Liver (tissue), 7 donors: ENCODE measurements at regions not wholly inside any gene's neighbourhood (a gene's known extent, or its start where the extent isn't known, plus 50 kb on each side); places are given as distances from the start of the nearest gene placed in this dataset.

Experiments used
- DNase-seq: peaks from one replicate; pipeline ENCODE4 v3.0.0-alpha.2; 2017; ENCODE audit warnings: low spot score
- H3K27ac ChIP-seq, 2 donors: one replicate each; pipeline ENCODE4 v1.7.0; 2013; ENCODE audit warnings: inconsistent platforms in 2 of 2, low read length in 2 of 2, control low read depth in 1 of 2, low read depth in 1 of 2, mild to moderate bottlenecking in 1 of 2
- H3K27me3 ChIP-seq, 4 donors: one replicate each; pipeline versions ENCODE4 v1.6.1 to v1.7.0; 2013; ENCODE audit warnings: low read length in 3 of 4, inconsistent platforms in 1 of 4, mild to moderate bottlenecking in 1 of 4, moderate library complexity in 1 of 4; ENCODE audit not compliant: control insufficient read depth in 4 of 4, insufficient read depth in 4 of 4
- H3K36me3 ChIP-seq, 4 donors: one replicate each; pipeline versions ENCODE4 v1.6.1 to v1.7.0; 2013; ENCODE audit warnings: low read length in 3 of 4, mild to moderate bottlenecking in 3 of 4, low read depth in 1 of 4, moderate library complexity in 1 of 4; ENCODE audit not compliant: control insufficient read depth in 4 of 4, insufficient read depth in 3 of 4
- H3K4me1 ChIP-seq, 4 donors: one replicate each; pipeline versions ENCODE4 v1.6.1 to v1.7.0; 2013; ENCODE audit warnings: low read length in 3 of 4, mild to moderate bottlenecking in 3 of 4, moderate library complexity in 1 of 4; ENCODE audit not compliant: control insufficient read depth in 4 of 4, insufficient read depth in 4 of 4
- H3K4me3 ChIP-seq, 3 donors: one replicate each; pipeline versions ENCODE4 v1.6.1 to v1.7.0; 2013; ENCODE audit warnings: low read length in 3 of 3, control low read depth in 1 of 3, low read depth in 1 of 3, mild to moderate bottlenecking in 1 of 3
- H3K9ac ChIP-seq, 2 donors: one replicate each; pipeline ENCODE4 v1.7.0; 2013; ENCODE audit warnings: low read length in 2 of 2, mild to moderate bottlenecking in 2 of 2, moderate library complexity in 2 of 2, control low read depth in 1 of 2, low read depth in 1 of 2
- H3K9me3 ChIP-seq, 4 donors: one replicate each; pipeline versions ENCODE4 v1.6.1 to v1.7.0; 2013; ENCODE audit warnings: low read length in 3 of 4; ENCODE audit not compliant: control insufficient read depth in 4 of 4
- ATF3 ChIP-seq: IDR thresholded peaks from 2 replicates; pipeline ENCODE4 v1.6.1; 2016; ENCODE audit warnings: antibody characterized with exemption
- FOXA1 ChIP-seq: IDR thresholded peaks from 2 replicates; pipeline ENCODE4 v1.6.1; 2016; ENCODE audit warnings: antibody characterized with exemption
- GABPA ChIP-seq, 2 donors: IDR thresholded peaks in 1 of 2; conservative IDR thresholded peaks in 1 of 2; 2 replicates each; pipeline ENCODE4 v1.6.1; 2016; ENCODE audit warnings: antibody characterized with exemption in 2 of 2, mild to moderate bottlenecking in 1 of 2, moderate library complexity in 1 of 2
- HNF4A ChIP-seq, 2 donors: conservative IDR thresholded peaks; 2 replicates each; pipeline ENCODE4 v1.6.1; 2016; ENCODE audit warnings: antibody characterized with exemption in 2 of 2, mild to moderate bottlenecking in 2 of 2
- HNF4G ChIP-seq: IDR thresholded peaks from 2 replicates; pipeline ENCODE4 v1.6.1; 2016; ENCODE audit warnings: antibody characterized with exemption
- JUND ChIP-seq, 2 donors: IDR thresholded peaks; 2 replicates each; pipeline ENCODE4 v1.6.1; 2016; ENCODE audit warnings: antibody characterized with exemption in 2 of 2
- MAX ChIP-seq: IDR thresholded peaks from 2 replicates; pipeline ENCODE4 v1.6.1; 2016; ENCODE audit warnings: antibody characterized with exemption
- NR2F2 ChIP-seq: IDR thresholded peaks from 2 replicates; pipeline ENCODE4 v1.6.1; 2016; ENCODE audit warnings: antibody characterized with exemption
- RAD21 ChIP-seq, 2 donors: IDR thresholded peaks; 2 replicates each; pipeline ENCODE4 v1.6.1; 2016; ENCODE audit warnings: antibody characterized with exemption in 2 of 2, mild to moderate bottlenecking in 2 of 2
- RXRA ChIP-seq, 2 donors: IDR thresholded peaks; 2 replicates each; pipeline ENCODE4 v1.6.1; 2017 to 2018; ENCODE audit warnings: antibody characterized with exemption in 2 of 2, mild to moderate bottlenecking in 1 of 2
- SP1 ChIP-seq: IDR thresholded peaks from 2 replicates; pipeline ENCODE4 v1.6.1; 2018; ENCODE audit warnings: antibody characterized with exemption, mild to moderate bottlenecking
- TAF1 ChIP-seq: conservative IDR thresholded peaks from 2 replicates; pipeline ENCODE4 v1.6.1; 2016; ENCODE audit warnings: antibody characterized with exemption, mild to moderate bottlenecking
- YY1 ChIP-seq: IDR thresholded peaks from 2 replicates; pipeline ENCODE4 v1.6.1; 2016; ENCODE audit warnings: antibody characterized with exemption, mild to moderate bottlenecking
- WGBS: extraction: QIAGEN DNeasy Blood & Tissue Kit; methylation state at CpG from one replicate; pipeline ENCODE4 v1.1.7; 2013; 5-methylcytosine and 5-hydroxymethylcytosine counted together
- TF ChIP-seq, protein P1 (sequence below): IDR thresholded peaks from 2 replicates; pipeline ENCODE4 v1.6.1; 2016; ENCODE audit warnings: antibody characterized with exemption
- TF ChIP-seq, protein P2 (sequence below): IDR thresholded peaks from 2 replicates; pipeline ENCODE4 v1.6.1; 2016; ENCODE audit warnings: antibody characterized with exemption, mild to moderate bottlenecking
- donor health status: healthy.
- donor health status: healthy.
- donor health status: healthy.
- donor health status: healthy.

GRCh38 chr22:45102896-45103420 is 60.8 kb upstream of the NUP50 start (continued):
- TF ChIP-seq, protein P1, sequence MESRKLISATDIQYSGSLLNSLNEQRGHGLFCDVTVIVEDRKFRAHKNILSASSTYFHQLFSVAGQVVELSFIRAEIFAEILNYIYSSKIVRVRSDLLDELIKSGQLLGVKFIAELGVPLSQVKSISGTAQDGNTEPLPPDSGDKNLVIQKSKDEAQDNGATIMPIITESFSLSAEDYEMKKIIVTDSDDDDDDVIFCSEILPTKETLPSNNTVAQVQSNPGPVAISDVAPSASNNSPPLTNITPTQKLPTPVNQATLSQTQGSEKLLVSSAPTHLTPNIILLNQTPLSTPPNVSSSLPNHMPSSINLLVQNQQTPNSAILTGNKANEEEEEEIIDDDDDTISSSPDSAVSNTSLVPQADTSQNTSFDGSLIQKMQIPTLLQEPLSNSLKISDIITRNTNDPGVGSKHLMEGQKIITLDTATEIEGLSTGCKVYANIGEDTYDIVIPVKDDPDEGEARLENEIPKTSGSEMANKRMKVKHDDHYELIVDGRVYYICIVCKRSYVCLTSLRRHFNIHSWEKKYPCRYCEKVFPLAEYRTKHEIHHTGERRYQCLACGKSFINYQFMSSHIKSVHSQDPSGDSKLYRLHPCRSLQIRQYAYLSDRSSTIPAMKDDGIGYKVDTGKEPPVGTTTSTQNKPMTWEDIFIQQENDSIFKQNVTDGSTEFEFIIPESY = no peak
- TF ChIP-seq YY1 (no peak), TAF1 (no peak), HNF4A (conservative IDR thresholded peaks at IDR 0.05) (no peak)

GRCh38 chr22:45103756-45104155 is 60.0 kb upstream of the NUP50 start:
- DNase-seq = no peak
- Histone ChIP-seq H3K9me3 (no peaks in the 10 kb centered on the region), H3K36me3 (no peaks in the 10 kb centered on the region), H3K27ac (no peak overlapping the region), H3K4me3 (no peak overlapping the region), H3K4me1 (no peaks in the 10 kb centered on the region), H3K9ac (no peak overlapping the region), H3K27me3 (no peaks in the 10 kb centered on the region)
- TF ChIP-seq FOXA1 (no peak), JUND (IDR thresholded peaks at IDR 0.05) (no peak), ATF3 (no peak), NR2F2 (no peak), RXRA (IDR thresholded peaks at IDR 0.05) (no peak), YY1 (no peak), HNF4G (no peak), GABPA (IDR thresholded peaks at IDR 0.05 in 1 of 2, conservative IDR thresholded peaks at IDR 0.05 in 1 of 2) (no peak), SP1 (no peak), RAD21 (IDR thresholded peaks at IDR 0.05) (no peak), TAF1 (no peak)
- TF ChIP-seq, protein P1 = no peak
- TF ChIP-seq, protein P2, sequence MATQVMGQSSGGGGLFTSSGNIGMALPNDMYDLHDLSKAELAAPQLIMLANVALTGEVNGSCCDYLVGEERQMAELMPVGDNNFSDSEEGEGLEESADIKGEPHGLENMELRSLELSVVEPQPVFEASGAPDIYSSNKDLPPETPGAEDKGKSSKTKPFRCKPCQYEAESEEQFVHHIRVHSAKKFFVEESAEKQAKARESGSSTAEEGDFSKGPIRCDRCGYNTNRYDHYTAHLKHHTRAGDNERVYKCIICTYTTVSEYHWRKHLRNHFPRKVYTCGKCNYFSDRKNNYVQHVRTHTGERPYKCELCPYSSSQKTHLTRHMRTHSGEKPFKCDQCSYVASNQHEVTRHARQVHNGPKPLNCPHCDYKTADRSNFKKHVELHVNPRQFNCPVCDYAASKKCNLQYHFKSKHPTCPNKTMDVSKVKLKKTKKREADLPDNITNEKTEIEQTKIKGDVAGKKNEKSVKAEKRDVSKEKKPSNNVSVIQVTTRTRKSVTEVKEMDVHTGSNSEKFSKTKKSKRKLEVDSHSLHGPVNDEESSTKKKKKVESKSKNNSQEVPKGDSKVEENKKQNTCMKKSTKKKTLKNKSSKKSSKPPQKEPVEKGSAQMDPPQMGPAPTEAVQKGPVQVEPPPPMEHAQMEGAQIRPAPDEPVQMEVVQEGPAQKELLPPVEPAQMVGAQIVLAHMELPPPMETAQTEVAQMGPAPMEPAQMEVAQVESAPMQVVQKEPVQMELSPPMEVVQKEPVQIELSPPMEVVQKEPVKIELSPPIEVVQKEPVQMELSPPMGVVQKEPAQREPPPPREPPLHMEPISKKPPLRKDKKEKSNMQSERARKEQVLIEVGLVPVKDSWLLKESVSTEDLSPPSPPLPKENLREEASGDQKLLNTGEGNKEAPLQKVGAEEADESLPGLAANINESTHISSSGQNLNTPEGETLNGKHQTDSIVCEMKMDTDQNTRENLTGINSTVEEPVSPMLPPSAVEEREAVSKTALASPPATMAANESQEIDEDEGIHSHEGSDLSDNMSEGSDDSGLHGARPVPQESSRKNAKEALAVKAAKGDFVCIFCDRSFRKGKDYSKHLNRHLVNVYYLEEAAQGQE = no peak
- WGBS = 73% methylated on average over 10 of the region's 10 CpGs

DNA sequence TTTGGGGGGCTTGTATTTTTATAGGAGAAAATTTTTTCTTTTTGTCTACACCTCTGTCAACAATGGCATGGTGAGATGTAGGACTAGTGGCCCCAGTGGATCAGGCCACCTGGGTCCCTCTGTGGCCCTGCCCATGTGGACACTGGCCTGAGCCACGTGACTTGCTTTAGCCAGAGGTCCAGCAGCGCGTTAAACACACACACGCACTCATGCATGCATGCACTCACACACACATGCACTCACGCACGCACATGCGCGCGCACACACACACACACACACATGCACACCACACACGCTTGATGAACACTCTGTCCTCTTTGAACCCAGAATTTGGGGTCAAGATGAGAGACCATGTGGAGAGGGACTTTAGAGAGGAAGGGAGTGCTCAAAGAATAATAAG is 59.4 kb upstream of the NUP50 start:
- H3K36me3 ChIP-seq = no peaks in the 10 kb centered on the region
- no peak overlapping the region for H3K27ac ChIP-seq
- DNase-seq = no peak
- H3K9me3 ChIP-seq = no peaks in the 10 kb centered on the region
- H3K9ac ChIP-seq = no peak overlapping the region
- 92% methylated on average over 10 of the region's 10 CpGs for WGBS
- H3K4me1 ChIP-seq = no peaks in the 10 kb centered on the region
- H3K27me3 ChIP-seq = no peaks in the 10 kb centered on the region
- H3K4me3 ChIP-seq = no peak overlapping the region
- TF ChIP-seq TAF1 (no peak), SP1 (no peak), RAD21 (IDR thresholded peaks at IDR 0.05) (no peak), NR2F2 (no peak), MAX (no peak), FOXA1 (no peak), ATF3 (no peak)
- TF ChIP-seq, protein P2 = no peak
- TF ChIP-seq, protein P1 = no peak
